Naive B cell (primary cell): ENCODE measurements at regions not wholly inside any gene's neighbourhood (a gene's known extent, or its start where the extent isn't known, plus 50 kb on each side); places are given as distances from the start of the nearest gene placed in this dataset.
"Not testable (repeated sequence)": the region's sequence is repeated elsewhere in the genome, so short reads cannot be mapped to it uniquely, and the experiment has no call there.

Experiments
- ATAC-seq, 2 donors: fragments of 150-1000 bp; cut with Tn5 transposase; 2 replicates each; pipeline ENCODE4 v1.10.0; 2021; ENCODE audit warnings: low read depth in 2 of 2, mild to moderate bottlenecking in 2 of 2, moderate library complexity in 2 of 2
- DNase-seq: peaks from one replicate; pipeline ENCODE4 v3.0.0; 2022
- H3K27ac Mint-ChIP-seq, 6 donors: one replicate each; pipeline ENCODE4 v1.8.0; 2020 to 2022; ENCODE audit warnings: mild to moderate bottlenecking in 6 of 6, mixed read lengths in 6 of 6, moderate library complexity in 5 of 6, inconsistent platforms in 2 of 6
- H3K27me3 Mint-ChIP-seq, 3 donors: one replicate each; pipeline ENCODE4 v1.8.0; 2021 to 2022; ENCODE audit warnings: mixed read lengths in 3 of 3, mild to moderate bottlenecking in 1 of 3
- H3K36me3 Mint-ChIP-seq, 2 donors: one replicate each; pipeline ENCODE4 v1.8.0; 2020 to 2022; ENCODE audit warnings: mixed read lengths in 2 of 2, inconsistent platforms in 1 of 2, mild to moderate bottlenecking in 1 of 2
- H3K4me1 Mint-ChIP-seq, 3 donors: one replicate each; pipeline ENCODE4 v1.8.0; 2020 to 2022; ENCODE audit warnings: mixed read lengths in 3 of 3, inconsistent platforms in 1 of 3, mild to moderate bottlenecking in 1 of 3, moderate library complexity in 1 of 3
- H3K4me3 Mint-ChIP-seq, 8 donors: one replicate each; pipeline ENCODE4 v1.8.0; 2020 to 2022; ENCODE audit warnings: mild to moderate bottlenecking in 8 of 8, mixed read lengths in 8 of 8, moderate library complexity in 8 of 8, inconsistent platforms in 2 of 8
- H3K9me3 Mint-ChIP-seq, 7 donors: one replicate each; pipeline ENCODE4 v1.8.0; 2020 to 2022; ENCODE audit warnings: mixed read lengths in 7 of 7, mild to moderate bottlenecking in 5 of 7, inconsistent platforms in 2 of 7, moderate library complexity in 1 of 7

- Mint-ChIP-seq H3K9me3 (peaks cover 0 to 13% (median 4%) of the 10 kb centered on the region in 7 donors), H3K36me3 (no peaks in the 10 kb centered on the region), H3K27me3 (no peaks in the 10 kb centered on the region), H3K27ac (no peak overlapping the region), H3K4me3 (no peak overlapping the region), H3K4me1 (no peaks in the 10 kb centered on the region)
- ATAC-seq (no peak), DNase-seq (no peak)
These were observed 1160.2 kb downstream of the FAM133A start for GRCh38 chrX:94834226-94834625.

- DNase-seq (no peak), ATAC-seq (no peak)
- Mint-ChIP-seq H3K36me3 (no peaks in the 10 kb centered on the region), H3K9me3 (peaks cover 0 to 1% (median 0%) of the 10 kb centered on the region in 7 donors), H3K27ac (no peak overlapping the region), H3K27me3 (no peaks in the 10 kb centered on the region), H3K4me1 (no peaks in the 10 kb centered on the region), H3K4me3 (no peak overlapping the region)
These were observed 1176.8 kb downstream of the FAM133A start for GRCh38 chrX:94850811-94851210.

GRCh38 chrX:94854251-94854650 lies 1180.2 kb downstream of the FAM133A start:
- Mint-ChIP-seq H3K4me3 (no peak overlapping the region), H3K36me3 (no peaks in the 10 kb centered on the region), H3K27me3 (no peaks in the 10 kb centered on the region), H3K9me3 (peaks cover 0 to 2% (median 0%) of the 10 kb centered on the region in 7 donors), H3K4me1 (no peaks in the 10 kb centered on the region), H3K27ac (no peak overlapping the region)
- ATAC-seq = no peak
- no peak for DNase-seq

GRCh38 chrX:94862470-94862869 lies 1188.5 kb downstream of the FAM133A start:
- not testable (repeated sequence) for ATAC-seq, H3K27ac Mint-ChIP-seq, H3K36me3 Mint-ChIP-seq, H3K27me3 Mint-ChIP-seq, H3K4me1 Mint-ChIP-seq, DNase-seq, H3K9me3 Mint-ChIP-seq, H3K4me3 Mint-ChIP-seq

- no peak overlapping the region for H3K27ac Mint-ChIP-seq
- peaks cover 0 to 10% (median 2%) of the 10 kb centered on the region in 7 donors for H3K9me3 Mint-ChIP-seq
- no peaks in the 10 kb centered on the region for H3K36me3 Mint-ChIP-seq
- no peaks in the 10 kb centered on the region for H3K27me3 Mint-ChIP-seq
- no peak for DNase-seq
- H3K4me1 Mint-ChIP-seq = no peaks in the 10 kb centered on the region
- H3K4me3 Mint-ChIP-seq = no peak overlapping the region
- no peak for ATAC-seq
These were observed 1197.6 kb downstream of the FAM133A start for GRCh38 chrX:94871640-94872039.

- no peak for ATAC-seq
- Mint-ChIP-seq H3K36me3 (no peaks in the 10 kb centered on the region), H3K4me3 (no peak overlapping the region), H3K27ac (no peak overlapping the region), H3K9me3 (peaks cover 0 to 21% (median 6%) of the 10 kb centered on the region in 7 donors), H3K27me3 (no peaks in the 10 kb centered on the region), H3K4me1 (no peaks in the 10 kb centered on the region)
- DNase-seq = no peak
These were observed 1227.8 kb downstream of the FAM133A start for GRCh38 chrX:94901849-94902248.

GRCh38 chrX:94908171-94908570 lies 1234.2 kb downstream of the FAM133A start:
- no peak for ATAC-seq
- Mint-ChIP-seq H3K4me1 (no peaks in the 10 kb centered on the region), H3K27me3 (no peaks in the 10 kb centered on the region), H3K36me3 (no peaks in the 10 kb centered on the region), H3K4me3 (no peak overlapping the region), H3K27ac (no peak overlapping the region), H3K9me3 (peaks cover 0 to 6% (median 2%) of the 10 kb centered on the region in 7 donors)
- DNase-seq = no peak

GRCh38 chrX:94908648-94909047 lies 1234.6 kb downstream of the FAM133A start:
- ATAC-seq (no peak), DNase-seq (no peak)
- peaks cover 0 to 4% (median 0%) of the 10 kb centered on the region in 7 donors for H3K9me3 Mint-ChIP-seq
- no peak overlapping the region for H3K4me3 Mint-ChIP-seq
- H3K4me1 Mint-ChIP-seq = no peaks in the 10 kb centered on the region
- no peaks in the 10 kb centered on the region for H3K36me3 Mint-ChIP-seq
- H3K27me3 Mint-ChIP-seq = no peaks in the 10 kb centered on the region
- H3K27ac Mint-ChIP-seq = no peak overlapping the region

GRCh38 chrX:94914235-94914634 lies 1240.2 kb downstream of the FAM133A start:
- H3K36me3 Mint-ChIP-seq = no peaks in the 10 kb centered on the region
- H3K4me3 Mint-ChIP-seq = no peak overlapping the region
- H3K27ac Mint-ChIP-seq = no peak overlapping the region
- H3K27me3 Mint-ChIP-seq = no peaks in the 10 kb centered on the region
- H3K9me3 Mint-ChIP-seq = peaks cover 0 to 9% (median 3%) of the 10 kb centered on the region in 7 donors
- no peaks in the 10 kb centered on the region for H3K4me1 Mint-ChIP-seq
- ATAC-seq (no peak), DNase-seq (no peak)

GRCh38 chrX:94932278-94932965 lies 1258.4 kb downstream of the FAM133A start:
- no peak overlapping the region for H3K27ac Mint-ChIP-seq

GRCh38 chrX:94936722-94937121 lies 1262.7 kb downstream of the FAM133A start:
- no peaks in the 10 kb centered on the region for H3K4me1 Mint-ChIP-seq
- no peak overlapping the region for H3K27ac Mint-ChIP-seq
- no peak overlapping the region for H3K4me3 Mint-ChIP-seq
- H3K27me3 Mint-ChIP-seq = no peaks in the 10 kb centered on the region
- DNase-seq = no peak
- H3K9me3 Mint-ChIP-seq = peaks cover 0 to 9% (median 5%) of the 10 kb centered on the region in 7 donors
- no peak for ATAC-seq
- no peaks in the 10 kb centered on the region for H3K36me3 Mint-ChIP-seq

More at GRCh38 chrX:94932278-94932965, 1258.4 kb downstream of the FAM133A start:
- Mint-ChIP-seq H3K4me3 (no peak overlapping the region), H3K36me3 (no peaks in the 10 kb centered on the region), H3K27me3 (no peaks in the 10 kb centered on the region), H3K4me1 (no peaks in the 10 kb centered on the region), H3K9me3 (peaks cover 0 to 9% (median 5%) of the 10 kb centered on the region in 7 donors)
- DNase-seq (no peak), ATAC-seq (no peak)

- H3K4me1 Mint-ChIP-seq = no peaks in the 10 kb centered on the region
- no peak overlapping the region for H3K27ac Mint-ChIP-seq
- DNase-seq = no peak
- no peak overlapping the region for H3K4me3 Mint-ChIP-seq
- no peaks in the 10 kb centered on the region for H3K27me3 Mint-ChIP-seq
- peaks cover 0 to 9% (median 5%) of the 10 kb centered on the region in 7 donors for H3K9me3 Mint-ChIP-seq
- ATAC-seq = no peak
- H3K36me3 Mint-ChIP-seq = no peaks in the 10 kb centered on the region
These were observed 1263.5 kb downstream of the FAM133A start for GRCh38 chrX:94937491-94937890.

- Mint-ChIP-seq H3K36me3 (no peaks in the 10 kb centered on the region), H3K4me3 (no peak overlapping the region), H3K27ac (no peak overlapping the region), H3K27me3 (no peaks in the 10 kb centered on the region), H3K4me1 (no peaks in the 10 kb centered on the region), H3K9me3 (peaks cover 0 to 7% (median 0%) of the 10 kb centered on the region in 7 donors)
- DNase-seq = no peak
- no peak for ATAC-seq
These were observed 1268.6 kb downstream of the FAM133A start for GRCh38 chrX:94942603-94943002.

GRCh38 chrX:94946137-94946536 lies 1272.1 kb downstream of the FAM133A start:
- H3K9me3 Mint-ChIP-seq, H3K27ac Mint-ChIP-seq, H3K36me3 Mint-ChIP-seq, H3K4me1 Mint-ChIP-seq, ATAC-seq, DNase-seq, H3K4me3 Mint-ChIP-seq, H3K27me3 Mint-ChIP-seq: not testable (repeated sequence)

- H3K4me1 Mint-ChIP-seq = no peaks in the 10 kb centered on the region
- H3K4me3 Mint-ChIP-seq = no peak overlapping the region
- no peaks in the 10 kb centered on the region for H3K27me3 Mint-ChIP-seq
- H3K27ac Mint-ChIP-seq = no peak overlapping the region
- peaks cover 0 to 6% (median 0%) of the 10 kb centered on the region in 7 donors for H3K9me3 Mint-ChIP-seq
- ATAC-seq = no peak
- H3K36me3 Mint-ChIP-seq = no peaks in the 10 kb centered on the region
- DNase-seq = no peak
These were observed 1287.7 kb downstream of the FAM133A start for GRCh38 chrX:94961730-94962129.
